Mesendoderm (in vitro differentiated cells): ENCODE measurements at regions not wholly inside any gene's neighbourhood (a gene's known extent, or its start where the extent isn't known, plus 50 kb on each side); places are given as distances from the start of the nearest gene placed in this dataset.

Experiments
- DNase-seq: peaks from one replicate; pipeline ENCODE4 v3.0.0; 2013
- H2AK5ac ChIP-seq: 2 replicates; pipeline ENCODE4 v1.6.1; 2013; ENCODE audit warnings: low read length, inconsistent platforms
- H2BK120ac ChIP-seq: 2 replicates; pipeline ENCODE4 v1.6.1; 2013; ENCODE audit warnings: low read depth, mild to moderate bottlenecking, low read length, moderate library complexity, mixed read lengths
- H2BK15ac ChIP-seq: replicated peaks from 2 replicates; pipeline ENCODE4 v1.6.1; 2013; ENCODE audit warnings: low read depth, mild to moderate bottlenecking, moderate library complexity
- H2BK5ac ChIP-seq: 2 replicates; pipeline ENCODE4 v1.6.1; 2013; ENCODE audit warnings: low read length, inconsistent platforms
- H3K18ac ChIP-seq: 2 replicates; pipeline ENCODE4 v1.6.1; 2013; ENCODE audit warnings: mild to moderate bottlenecking, low read length, mixed read lengths
- H3K23ac ChIP-seq: one replicate; pipeline ENCODE4 v1.6.1; 2013; ENCODE audit warnings: low read length
- H3K27ac ChIP-seq: 2 replicates; pipeline ENCODE4 v1.5.1; 2013; ENCODE audit warnings: low read depth, mild to moderate bottlenecking, inconsistent platforms, low read length, moderate library complexity
- H3K27me3 ChIP-seq: 2 replicates; pipeline ENCODE4 v1.6.1; 2013; ENCODE audit warnings: low read length, control low read depth, mild to moderate bottlenecking, inconsistent platforms; ENCODE audit not compliant: insufficient read depth, poor library complexity
- H3K36me3 ChIP-seq: 2 replicates; pipeline ENCODE4 v1.6.1; 2013; ENCODE audit warnings: low read length, inconsistent platforms; ENCODE audit not compliant: control insufficient read depth, insufficient read depth
- H3K4ac ChIP-seq: one replicate; pipeline ENCODE4 v1.6.1; 2013; ENCODE audit warnings: low read depth, mild to moderate bottlenecking, low read length, moderate library complexity
- H3K4me1 ChIP-seq: 2 replicates; pipeline ENCODE4 v1.6.1; 2013; ENCODE audit warnings: low read depth, low read length, inconsistent platforms; ENCODE audit not compliant: control insufficient read depth
- H3K4me2 ChIP-seq: 2 replicates; pipeline ENCODE4 v1.6.1; 2013; ENCODE audit warnings: low read length
- H3K4me3 ChIP-seq: 2 replicates; pipeline ENCODE4 v1.5.1; 2013; ENCODE audit warnings: mild to moderate bottlenecking, low read length
- H3K56ac ChIP-seq: one replicate; pipeline ENCODE4 v1.6.1; 2013; ENCODE audit warnings: low read length
- H3K79me1 ChIP-seq: 2 replicates; pipeline ENCODE4 v1.6.1; 2013; ENCODE audit warnings: low read length, inconsistent platforms
- H3K79me2 ChIP-seq: 2 replicates; pipeline ENCODE4 v1.6.1; 2013; ENCODE audit warnings: mild to moderate bottlenecking, low read length; ENCODE audit not compliant: control insufficient read depth, insufficient read depth
- H3K9ac ChIP-seq: 2 replicates; pipeline ENCODE4 v1.6.1; 2013; ENCODE audit warnings: low read length, inconsistent platforms
- H4K5ac ChIP-seq: one replicate; pipeline ENCODE4 v1.6.1; 2013; ENCODE audit warnings: low read length
- H4K8ac ChIP-seq: one replicate; pipeline ENCODE4 v1.6.1; 2013; ENCODE audit warnings: low read depth, mild to moderate bottlenecking, control low read depth, low read length, moderate library complexity
- WGBS: extraction: QIAGEN DNeasy Blood & Tissue Kit; methylation state at CpG from one replicate; pipeline ENCODE4 v1.1.7; 2013; ENCODE audit warnings: low lambda C conversion rate, missing lambda C conversion rate; ENCODE audit not compliant: insufficient coverage; ENCODE audit errors: extremely low coverage; 5-methylcytosine and 5-hydroxymethylcytosine counted together

GRCh38 chr1:56074007-56074651 is 505.2 kb downstream of the PLPP3 start:
- Histone ChIP-seq H3K56ac (no peak overlapping the region), H2BK15ac (no peak overlapping the region), H3K23ac (no peak overlapping the region), H3K4ac (no peak overlapping the region), H4K8ac (no peak overlapping the region), H4K5ac (no peak overlapping the region), H2BK120ac (no peak overlapping the region), H3K18ac (no peak overlapping the region), H3K36me3 (no peaks in the 10 kb centered on the region), H3K79me2 (no peaks in the 10 kb centered on the region), H3K4me2 (no peak overlapping the region), H3K4me3 (no peak overlapping the region), H3K27me3 (no peaks in the 10 kb centered on the region), H2AK5ac (no peak overlapping the region), H2BK5ac (no peak overlapping the region), H3K9ac (no peak overlapping the region), H3K79me1 (no peaks in the 10 kb centered on the region), H3K4me1 (no peaks in the 10 kb centered on the region), H3K27ac (no peak overlapping the region)
- no peak for DNase-seq
- WGBS, result no CpG with 5 or more reads among the region's 6 CpGs

DNA sequence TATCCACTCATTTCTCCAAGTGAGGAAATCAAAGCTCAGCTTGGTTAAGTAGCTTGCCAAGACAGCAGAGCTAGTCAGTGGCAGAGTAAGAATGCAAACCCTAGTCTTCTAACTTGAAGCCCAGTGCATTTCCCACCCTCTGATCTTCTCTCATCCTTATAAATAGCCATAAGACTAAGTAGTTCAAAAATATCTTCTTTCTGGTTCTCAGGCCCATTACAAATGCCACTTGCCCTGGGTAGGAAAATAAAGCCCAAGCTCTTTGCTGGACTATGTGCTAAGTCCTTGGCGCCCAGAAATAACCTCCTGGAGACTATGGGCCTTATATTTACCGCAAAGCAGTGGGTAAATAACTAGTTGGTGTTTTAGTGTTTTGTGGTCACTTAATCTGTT is 505.8 kb downstream of the PLPP3 start:
- Histone ChIP-seq H3K4ac (no peak overlapping the region), H3K27ac (no peak overlapping the region), H2BK15ac (no peak overlapping the region), H2BK120ac (no peak overlapping the region), H3K4me2 (no peak overlapping the region), H3K79me1 (no peaks in the 10 kb centered on the region), H3K9ac (no peak overlapping the region), H4K5ac (no peak overlapping the region), H3K36me3 (no peaks in the 10 kb centered on the region), H3K27me3 (no peaks in the 10 kb centered on the region), H3K4me3 (no peak overlapping the region), H2AK5ac (no peak overlapping the region), H3K4me1 (no peaks in the 10 kb centered on the region), H2BK5ac (no peak overlapping the region), H4K8ac (no peak overlapping the region), H3K56ac (no peak overlapping the region), H3K79me2 (no peaks in the 10 kb centered on the region), H3K23ac (no peak overlapping the region), H3K18ac (no peak overlapping the region)
- no CpG with 5 or more reads among the region's 2 CpGs for WGBS
- no peak for DNase-seq

DNA sequence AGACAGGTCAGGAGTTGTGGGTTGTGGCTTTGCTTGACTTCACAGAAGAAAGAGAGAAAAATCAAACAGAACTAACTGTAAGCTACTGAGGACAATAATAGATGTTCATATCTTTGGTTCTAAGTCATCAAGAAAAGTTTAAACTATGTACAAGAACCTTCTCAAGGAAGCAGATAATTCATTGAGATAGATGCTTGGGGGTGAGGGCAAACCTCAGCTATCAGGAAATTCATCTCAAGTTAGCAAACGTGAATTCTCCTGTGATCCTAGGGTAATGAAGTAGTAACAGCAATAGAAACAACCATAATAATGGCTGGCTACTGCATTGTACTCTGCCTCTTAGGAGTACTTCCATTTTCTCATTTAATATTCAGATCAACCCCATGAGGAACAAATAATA is 506.2 kb downstream of the PLPP3 start:
- Histone ChIP-seq H3K4me1 (no peaks in the 10 kb centered on the region), H2BK120ac (no peak overlapping the region), H3K79me1 (no peaks in the 10 kb centered on the region), H3K9ac (no peak overlapping the region), H3K79me2 (no peaks in the 10 kb centered on the region), H3K23ac (no peak overlapping the region), H3K4me2 (no peak overlapping the region), H3K56ac (no peak overlapping the region), H2AK5ac (no peak overlapping the region), H3K18ac (no peak overlapping the region), H3K36me3 (no peaks in the 10 kb centered on the region), H2BK5ac (no peak overlapping the region), H4K8ac (no peak overlapping the region), H3K27ac (no peak overlapping the region), H4K5ac (no peak overlapping the region), H3K4ac (no peak overlapping the region), H3K4me3 (no peak overlapping the region), H2BK15ac (no peak overlapping the region), H3K27me3 (no peaks in the 10 kb centered on the region)
- no peak for DNase-seq
- WGBS, result no CpG with 5 or more reads among the region's 1 CpG

- no peak overlapping the region for H4K8ac ChIP-seq
- H2BK15ac ChIP-seq, result no peak overlapping the region
- H3K36me3 ChIP-seq, result no peaks in the 10 kb centered on the region
- no peak overlapping the region for H4K5ac ChIP-seq
- H3K23ac ChIP-seq, result no peak overlapping the region
- no peak overlapping the region for H3K4me2 ChIP-seq
- H3K79me1 ChIP-seq, result no peaks in the 10 kb centered on the region
- no peak overlapping the region for H3K4me3 ChIP-seq
- H3K27me3 ChIP-seq, result no peaks in the 10 kb centered on the region
- no peak overlapping the region for H2BK120ac ChIP-seq
- H3K27ac ChIP-seq, result no peak overlapping the region
- no peak overlapping the region for H3K18ac ChIP-seq
- no peak overlapping the region for H3K4ac ChIP-seq
- no peaks in the 10 kb centered on the region for H3K4me1 ChIP-seq
- no peaks in the 10 kb centered on the region for H3K79me2 ChIP-seq
- no peak overlapping the region for H2BK5ac ChIP-seq
- no CpG with 5 or more reads among the region's 1 CpG for WGBS
- DNase-seq, result no peak
- H3K9ac ChIP-seq, result no peak overlapping the region
- H3K56ac ChIP-seq, result no peak overlapping the region
- H2AK5ac ChIP-seq, result no peak overlapping the region
These were observed 507.1 kb downstream of the PLPP3 start for GRCh38 chr1:56072310-56072709.

DNA sequence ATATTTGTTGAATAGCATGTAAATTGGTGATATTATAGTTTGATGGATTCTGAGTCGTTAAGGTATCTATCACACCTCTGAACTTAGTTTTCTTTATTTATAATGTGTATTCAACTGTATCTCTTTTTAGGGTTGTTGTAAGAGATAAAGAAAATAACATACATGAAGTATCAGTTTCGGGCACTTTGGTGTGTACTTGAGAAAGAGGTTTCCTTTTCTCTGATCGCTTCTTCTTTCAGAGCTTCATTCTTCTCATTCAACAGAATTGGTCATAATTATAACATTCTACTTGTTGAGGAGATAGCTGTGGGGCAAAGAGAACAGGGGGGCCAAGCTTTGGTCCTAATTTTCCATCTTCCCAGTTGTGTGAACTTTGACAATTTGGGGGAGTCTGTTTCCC is 508.0 kb downstream of the PLPP3 start:
- Histone ChIP-seq H3K4me1 (no peaks in the 10 kb centered on the region), H3K79me1 (no peaks in the 10 kb centered on the region), H3K36me3 (no peaks in the 10 kb centered on the region), H3K23ac (no peak overlapping the region), H2BK15ac (no peak overlapping the region), H2BK5ac (no peak overlapping the region), H3K4me3 (no peak overlapping the region), H3K4ac (no peak overlapping the region), H3K79me2 (no peaks in the 10 kb centered on the region), H3K56ac (no peak overlapping the region), H2AK5ac (no peak overlapping the region), H3K27ac (no peak overlapping the region), H3K4me2 (no peak overlapping the region), H2BK120ac (no peak overlapping the region), H3K18ac (no peak overlapping the region), H3K9ac (no peak overlapping the region), H4K8ac (no peak overlapping the region), H4K5ac (no peak overlapping the region), H3K27me3 (no peaks in the 10 kb centered on the region)
- no peak for DNase-seq
- WGBS, result no CpG with 5 or more reads among the region's 3 CpGs

DNA sequence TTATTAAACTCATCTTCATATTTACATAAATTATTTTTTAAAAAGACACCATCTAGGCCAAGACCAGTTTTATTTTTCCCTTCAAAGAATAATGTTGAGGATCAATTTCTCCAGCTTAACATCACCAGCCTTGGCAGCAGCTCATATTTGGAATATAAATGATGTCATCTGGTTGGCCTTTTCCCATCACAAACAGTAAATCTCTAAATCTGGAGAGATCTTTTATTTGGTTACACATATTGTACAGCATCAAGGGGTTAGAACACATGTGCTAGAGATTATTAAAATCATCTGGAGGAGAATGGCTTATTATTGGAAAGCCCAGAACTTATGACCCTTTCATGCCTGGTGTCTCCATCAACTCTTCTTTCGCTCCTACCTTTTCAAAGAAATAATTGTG is 508.8 kb downstream of the PLPP3 start:
- no peak overlapping the region for H2AK5ac ChIP-seq
- no peak overlapping the region for H3K27ac ChIP-seq
- no peaks in the 10 kb centered on the region for H3K79me2 ChIP-seq
- H4K5ac ChIP-seq, result no peak overlapping the region
- H3K18ac ChIP-seq, result no peak overlapping the region
- peaks cover 3% of the 10 kb centered on the region for H3K4me1 ChIP-seq
- DNase-seq, result no peak
- H3K56ac ChIP-seq, result no peak overlapping the region
- no peak overlapping the region for H3K4ac ChIP-seq
- no CpG with 5 or more reads among the region's 1 CpG for WGBS
- no peak overlapping the region for H2BK5ac ChIP-seq
- H3K4me2 ChIP-seq, result no peak overlapping the region
- no peaks in the 10 kb centered on the region for H3K36me3 ChIP-seq
- H3K27me3 ChIP-seq, result no peaks in the 10 kb centered on the region
- H3K79me1 ChIP-seq, result no peaks in the 10 kb centered on the region
- H4K8ac ChIP-seq, result no peak overlapping the region
- H2BK15ac ChIP-seq, result no peak overlapping the region
- no peak overlapping the region for H3K4me3 ChIP-seq
- H2BK120ac ChIP-seq, result no peak overlapping the region
- no peak overlapping the region for H3K9ac ChIP-seq
- no peak overlapping the region for H3K23ac ChIP-seq
